T-helper 17 cell (primary cell): ENCODE measurements at regions not wholly inside any gene's neighbourhood (a gene's known extent, or its start where the extent isn't known, plus 50 kb on each side); places are given as distances from the start of the nearest gene placed in this dataset.

Source experiments
- ATAC-seq: fragments of 150-1000 bp; cut with Tn5 transposase; 2 replicates; pipeline ENCODE4 v1.10.0; 2021; ENCODE audit warnings: mild to moderate bottlenecking, moderate library complexity
- DNase-seq, 3 donors: peaks; one replicate each; pipeline versions ENCODE4 v3.0.0 to v3.0.0-alpha.2; 2020 to 2021
- H3K9me3 ChIP-seq: one replicate; pipeline ENCODE4 v1.7.0; 2013; ENCODE audit warnings: low read length, mild to moderate bottlenecking; ENCODE audit not compliant: control insufficient read depth, poor library complexity, severe bottlenecking
- H3K27ac Mint-ChIP-seq: one replicate; pipeline ENCODE4 v1.8.0; 2022; ENCODE audit warnings: mild to moderate bottlenecking, moderate library complexity, mixed read lengths
- H3K27me3 Mint-ChIP-seq: one replicate; pipeline ENCODE4 v1.8.0; 2022; ENCODE audit warnings: mixed read lengths
- H3K36me3 Mint-ChIP-seq: one replicate; pipeline ENCODE4 v1.8.0; 2022; ENCODE audit warnings: low read depth, mixed read lengths
- H3K4me1 Mint-ChIP-seq: one replicate; pipeline ENCODE4 v1.8.0; 2022; ENCODE audit warnings: mild to moderate bottlenecking, mixed read lengths
- H3K4me3 Mint-ChIP-seq: one replicate; pipeline ENCODE4 v1.8.0; 2022; ENCODE audit warnings: mild to moderate bottlenecking, moderate library complexity, mixed read lengths

GRCh38 chr21:23890652-23891051 is 1716.6 kb downstream of the MRPL39 start:
- H3K4me1 Mint-ChIP-seq: peaks cover 8% of the 10 kb centered on the region
- no peak for ATAC-seq
- no peak overlapping the region for H3K27ac Mint-ChIP-seq
- no peaks in the 10 kb centered on the region for H3K36me3 Mint-ChIP-seq
- no peaks in the 10 kb centered on the region for H3K27me3 Mint-ChIP-seq
- H3K4me3 Mint-ChIP-seq: no peak overlapping the region
- DNase-seq: no peak
- no peaks in the 10 kb centered on the region for H3K9me3 ChIP-seq

GRCh38 chr21:23887725-23888306 is 1719.5 kb downstream of the MRPL39 start:
- H3K4me1 Mint-ChIP-seq: peaks cover 8% of the 10 kb centered on the region

GRCh38 chr21:23886828-23887724 is 1720.2 kb downstream of the MRPL39 start:
- no peak for DNase-seq
- no peak for ATAC-seq
- H3K27ac Mint-ChIP-seq: peak overlapping the region; percentile 78
- no peaks in the 10 kb centered on the region for H3K36me3 Mint-ChIP-seq
- peaks cover 8% of the 10 kb centered on the region for H3K4me1 Mint-ChIP-seq
- no peaks in the 10 kb centered on the region for H3K9me3 ChIP-seq
- H3K4me3 Mint-ChIP-seq: peak overlapping the region; percentile 85
- H3K27me3 Mint-ChIP-seq: no peaks in the 10 kb centered on the region

More at GRCh38 chr21:23887725-23888306, 1719.5 kb downstream of the MRPL39 start:
- H3K27ac Mint-ChIP-seq: peak overlapping the region; percentile 78
- peak overlapping the region; percentile 85 for H3K4me3 Mint-ChIP-seq
- no peaks in the 10 kb centered on the region for H3K27me3 Mint-ChIP-seq
- DNase-seq: no peak
- peak; percentile 84 for ATAC-seq
- no peaks in the 10 kb centered on the region for H3K9me3 ChIP-seq
- no peaks in the 10 kb centered on the region for H3K36me3 Mint-ChIP-seq

- H3K9me3 ChIP-seq: no peaks in the 10 kb centered on the region
- H3K4me3 Mint-ChIP-seq: no peak overlapping the region
- ATAC-seq: no peak
- no peaks in the 10 kb centered on the region for H3K36me3 Mint-ChIP-seq
- no peak overlapping the region for H3K27ac Mint-ChIP-seq
- no peaks in the 10 kb centered on the region for H3K4me1 Mint-ChIP-seq
- H3K27me3 Mint-ChIP-seq: no peaks in the 10 kb centered on the region
- no peak for DNase-seq
Observed at GRCh38 chr21:23881783-23882182, 1725.5 kb downstream of the MRPL39 start.

- no peaks in the 10 kb centered on the region for H3K9me3 ChIP-seq
- no peak overlapping the region for H3K27ac Mint-ChIP-seq
- H3K4me3 Mint-ChIP-seq: no peak overlapping the region
- no peaks in the 10 kb centered on the region for H3K27me3 Mint-ChIP-seq
- no peaks in the 10 kb centered on the region for H3K4me1 Mint-ChIP-seq
- H3K36me3 Mint-ChIP-seq: no peaks in the 10 kb centered on the region
- ATAC-seq (no peak), DNase-seq (no peak)
Observed at GRCh38 chr21:23876925-23877558, 1730.2 kb downstream of the MRPL39 start.

GRCh38 chr21:23874271-23874670 is 1733.0 kb downstream of the MRPL39 start:
- ATAC-seq: no peak
- no peak for DNase-seq
- H3K4me1 Mint-ChIP-seq: no peaks in the 10 kb centered on the region
- no peak overlapping the region for H3K27ac Mint-ChIP-seq
- H3K4me3 Mint-ChIP-seq: no peak overlapping the region
- no peaks in the 10 kb centered on the region for H3K36me3 Mint-ChIP-seq
- no peaks in the 10 kb centered on the region for H3K9me3 ChIP-seq
- H3K27me3 Mint-ChIP-seq: no peaks in the 10 kb centered on the region

- ATAC-seq: no peak
- peaks cover 16% of the 10 kb centered on the region for H3K4me1 Mint-ChIP-seq
- no peaks in the 10 kb centered on the region for H3K36me3 Mint-ChIP-seq
- no peaks in the 10 kb centered on the region for H3K9me3 ChIP-seq
- peak overlapping the region; percentile 79 for H3K27ac Mint-ChIP-seq
- no peaks in the 10 kb centered on the region for H3K27me3 Mint-ChIP-seq
- no peak overlapping the region for H3K4me3 Mint-ChIP-seq
- DNase-seq: no peak
Observed at GRCh38 chr21:23861911-23862504, 1745.3 kb downstream of the MRPL39 start.

GRCh38 chr21:23858878-23859277 is 1748.4 kb downstream of the MRPL39 start:
- H3K27ac Mint-ChIP-seq: no peak overlapping the region
- H3K27me3 Mint-ChIP-seq: no peaks in the 10 kb centered on the region

GRCh38 chr21:23853796-23854379 is 1753.4 kb downstream of the MRPL39 start:
- Mint-ChIP-seq H3K36me3 (no peaks in the 10 kb centered on the region), H3K4me1 (peaks cover 10% of the 10 kb centered on the region), H3K4me3 (no peak overlapping the region), H3K27ac (no peak overlapping the region), H3K27me3 (peaks cover 9% of the 10 kb centered on the region)
- no peak for DNase-seq
- no peaks in the 10 kb centered on the region for H3K9me3 ChIP-seq
- ATAC-seq: peak; percentile 63

More at GRCh38 chr21:23858878-23859277, 1748.4 kb downstream of the MRPL39 start:
- Mint-ChIP-seq H3K36me3 (no peaks in the 10 kb centered on the region), H3K4me3 (no peak overlapping the region), H3K4me1 (peaks cover 18% of the 10 kb centered on the region)
- no peak for ATAC-seq
- H3K9me3 ChIP-seq: no peaks in the 10 kb centered on the region
- no peak for DNase-seq

- Mint-ChIP-seq H3K36me3 (no peaks in the 10 kb centered on the region), H3K27me3 (no peaks in the 10 kb centered on the region), H3K27ac (no peak overlapping the region), H3K4me1 (no peaks in the 10 kb centered on the region), H3K4me3 (no peak overlapping the region)
- H3K9me3 ChIP-seq: no peaks in the 10 kb centered on the region
- ATAC-seq: no peak
- no peak for DNase-seq
Observed at GRCh38 chr21:23837564-23837963, 1769.7 kb downstream of the MRPL39 start.

GRCh38 chr21:23822760-23823159 is 1784.5 kb downstream of the MRPL39 start:
- no peaks in the 10 kb centered on the region for H3K9me3 ChIP-seq
- H3K27me3 Mint-ChIP-seq: no peaks in the 10 kb centered on the region
- no peak overlapping the region for H3K4me3 Mint-ChIP-seq
- H3K4me1 Mint-ChIP-seq: no peaks in the 10 kb centered on the region
- H3K27ac Mint-ChIP-seq: no peak overlapping the region
- no peaks in the 10 kb centered on the region for H3K36me3 Mint-ChIP-seq
- ATAC-seq (no peak), DNase-seq (no peak)

GRCh38 chr21:23817337-23817736 is 1789.9 kb downstream of the MRPL39 start:
- no peak overlapping the region for H3K27ac Mint-ChIP-seq
- H3K4me3 Mint-ChIP-seq: no peak overlapping the region
- H3K9me3 ChIP-seq: no peaks in the 10 kb centered on the region
- DNase-seq (no peak), ATAC-seq (no peak)
- H3K27me3 Mint-ChIP-seq: no peaks in the 10 kb centered on the region
- H3K4me1 Mint-ChIP-seq: no peaks in the 10 kb centered on the region
- H3K36me3 Mint-ChIP-seq: no peaks in the 10 kb centered on the region

- no peaks in the 10 kb centered on the region for H3K9me3 ChIP-seq
- no peak for DNase-seq
- Mint-ChIP-seq H3K27ac (no peak overlapping the region), H3K4me1 (no peaks in the 10 kb centered on the region), H3K36me3 (no peaks in the 10 kb centered on the region), H3K27me3 (no peaks in the 10 kb centered on the region), H3K4me3 (no peak overlapping the region)
- no peak for ATAC-seq
Observed at GRCh38 chr21:23812485-23812884, 1794.8 kb downstream of the MRPL39 start.
